ENCODE measurements at regions not wholly inside any gene's neighbourhood (a gene's known extent, or its start where the extent isn't known, plus 50 kb on each side); places are given as distances from the start of the nearest gene placed in this dataset.

- TF ChIP-seq FUS (optimal IDR thresholded peaks at IDR 0.05; ENCODE audit: low read depth, low read length) (no peak), ELF2 (CRISPR knock-in tag; IDR thresholded peaks at IDR 0.05) (no peak), RNF219 (CRISPR knock-in tag; IDR thresholded peaks at IDR 0.05) (no peak), E2F1 (CRISPR knock-in tag; IDR thresholded peaks at IDR 0.05) (no peak), IRF2 (CRISPR knock-in tag; IDR thresholded peaks at IDR 0.05) (no peak), ZNF212 (CRISPR knock-in tag; IDR thresholded peaks at IDR 0.05) (no peak), C11orf30 (IDR thresholded peaks at IDR 0.05; ENCODE audit: low read depth) (peak; percentile 60), ZBED1 (IDR thresholded peaks at IDR 0.05) (no peak), SMARCA5 (IDR thresholded peaks at IDR 0.05) (no peak), ZNF133 (CRISPR knock-in tag; IDR thresholded peaks at IDR 0.05) (no peak), TEAD2 (tag; IDR thresholded peaks at IDR 0.05) (no peak), SMAD4 (CRISPR knock-in tag; conservative IDR thresholded peaks at IDR 0.05) (peak; percentile 92), ZNF551 (CRISPR knock-in tag; IDR thresholded peaks at IDR 0.05) (no peak), ATF3 (IDR thresholded peaks at IDR 0.05) (peak; percentile 77; the same call in 1 of the 2 replicates), ATF3 (CRISPR knock-in tag; conservative IDR thresholded peaks at IDR 0.05) (no peak), EWSR1 (IDR thresholded peaks at IDR 0.05; ENCODE audit: borderline replicate concordance, low read depth, partially characterized antibody) (no peak), BCL6 (CRISPR knock-in tag; IDR thresholded peaks at IDR 0.05) (no peak), NEUROD1 (IDR thresholded peaks at IDR 0.05; ENCODE audit: borderline replicate concordance, low read depth, low read length, partially characterized antibody) (peak; percentile 54), SP2 (IDR thresholded peaks at IDR 0.05; ENCODE audit: extremely low read depth, low read depth, low read length, poor library complexity, severe bottlenecking) (no peak), ZFP30 (CRISPR knock-in tag; IDR thresholded peaks at IDR 0.05; ENCODE audit: borderline replicate concordance) (no peak), ZNF584 (CRISPR knock-in tag; IDR thresholded peaks at IDR 0.05; ENCODE audit: low read depth) (no peak), CREM (IDR thresholded peaks at IDR 0.05; ENCODE audit: low read depth) (peak; percentile 62), CXXC5 (CRISPR knock-in tag; IDR thresholded peaks at IDR 0.05) (peak; percentile 53), ZBTB33 (CRISPR knock-in tag; IDR thresholded peaks at IDR 0.05) (no peak), CC2D1A (IDR thresholded peaks at IDR 0.05) (peak; percentile 86), ZNF77 (CRISPR knock-in tag; IDR thresholded peaks at IDR 0.05) (no peak), RBM14 (IDR thresholded peaks at IDR 0.05; ENCODE audit: borderline replicate concordance, insufficient read depth, low read depth, low read length) (no peak)
These were observed 622.6 kb upstream of the GOT2 start (continued) for GRCh38 chr16:59356709-59357108.
